ENCODE measurements at regions not wholly inside any gene's neighbourhood (a gene's known extent, or its start where the extent isn't known, plus 50 kb on each side); places are given as distances from the start of the nearest gene placed in this dataset.

GRCh38 chr6:155975506-155975905 is 519.9 kb upstream of the NOX3 start:
- DNase-seq (ENCODE audit: low read depth in 1 of 2, low spot score in 1 of 2) (no peak), FAIRE-seq (no peak), ATAC-seq (no peak)
- WGBS (ENCODE audit: missing lambda C conversion rate), result 74% methylated on average over 8 of the region's 8 CpGs
- ChIA-PET CTCF (interaction anchor here (0.5 to 0.7 kb wide), 2 partner anchors 104 to 645 kb away, joined by 3 read pairs; no protein-coding TSS in a partner anchor), POLR2A (no interaction called here)
- Histone ChIP-seq H3K4me1 (no peaks in the 10 kb centered on the region), H3K27ac (no peak overlapping the region), H3K9me3 (no peaks in the 10 kb centered on the region), H3K4me2 (no peak overlapping the region), H3K4me3 (no peak overlapping the region)
- TF ChIP-seq HMGXB4 (CRISPR knock-in tag; IDR thresholded peaks at IDR 0.05; ENCODE audit: borderline replicate concordance) (no peak), JUNB (IDR thresholded peaks at IDR 0.05) (no peak), NFE2L2 (conservative IDR thresholded peaks at IDR 0.05; ENCODE audit: low read length) (no peak), RAD21 (conservative IDR thresholded peaks at IDR 0.05 in 1 of 2, IDR thresholded peaks at IDR 0.05 in 1 of 2) (no peak), ATOH8 (CRISPR knock-in tag; IDR thresholded peaks at IDR 0.05; ENCODE audit: low read depth) (no peak), ZC3H11A (IDR thresholded peaks at IDR 0.05) (no peak), SMC3 (IDR thresholded peaks at IDR 0.05) (no peak), BCL3 (IDR thresholded peaks at IDR 0.05) (no peak), JUN (IDR thresholded peaks at IDR 0.05) (no peak), HES2 (IDR thresholded peaks at IDR 0.05) (no peak), EHMT2 (IDR thresholded peaks at IDR 0.05; ENCODE audit: low read depth) (no peak), HEYL (CRISPR knock-in tag; IDR thresholded peaks at IDR 0.05) (no peak), MYC (IDR thresholded peaks at IDR 0.05; ENCODE audit: borderline replicate concordance, low read length) (no peak), PBX3 (IDR thresholded peaks at IDR 0.05) (no peak), ESRRA (IDR thresholded peaks at IDR 0.05; ENCODE audit: borderline replicate concordance, low read length) (no peak), POLR2A (IDR thresholded peaks at IDR 0.05; ENCODE audit: low read length) (no peak), TP53 (CRISPR knock-in tag; IDR thresholded peaks at IDR 0.05) (no peak), PHF8 (IDR thresholded peaks at IDR 0.05; ENCODE audit: borderline replicate concordance, low read depth) (no peak), HDAC2 (IDR thresholded peaks at IDR 0.05) (no peak), CBX2 (IDR thresholded peaks at IDR 0.05; ENCODE audit: borderline replicate concordance, low read depth) (no peak)

GRCh38 chr6:155974811-155975323 is 519.2 kb upstream of the NOX3 start:
- DNase-seq (ENCODE audit: low read depth in 1 of 2, low spot score in 1 of 2), result no peak
- Histone ChIP-seq H3K4me1 (no peaks in the 10 kb centered on the region), H3K4me2 (no peak overlapping the region), H3K27ac (no peak overlapping the region), H3K4me3 (no peak overlapping the region), H3K9me3 (no peaks in the 10 kb centered on the region)
- ChIA-PET CTCF (interaction anchor here (0.7 to 1.1 kb wide), 2 partner anchors 62 to 105 kb away, joined by 3 read pairs; no protein-coding TSS in a partner anchor), POLR2A (interaction anchor here (0.6 kb wide), 1 partner anchor 1773 kb away, joined by 4 read pairs; no protein-coding TSS in a partner anchor)
- no peak for FAIRE-seq
- 82% methylated on average over 9 of the region's 9 CpGs for WGBS (ENCODE audit: missing lambda C conversion rate)
- no peak for ATAC-seq
- TF ChIP-seq MYC (IDR thresholded peaks at IDR 0.05; ENCODE audit: borderline replicate concordance, low read length), result no peak
- no peak for TF ChIP-seq CHD2 (IDR thresholded peaks at IDR 0.05; ENCODE audit: low read length, partially characterized antibody)
- TF ChIP-seq POLR2AphosphoS2 (conservative IDR thresholded peaks at IDR 0.05; ENCODE audit: low read length), result no peak
- TF ChIP-seq FOSB (CRISPR knock-in tag; IDR thresholded peaks at IDR 0.05), result no peak
- TF ChIP-seq PBX3 (IDR thresholded peaks at IDR 0.05), result no peak
- TF ChIP-seq EHF (CRISPR knock-in tag; IDR thresholded peaks at IDR 0.05), result no peak
- no peak for TF ChIP-seq ATOH8 (CRISPR knock-in tag; IDR thresholded peaks at IDR 0.05; ENCODE audit: low read depth)
- TF ChIP-seq EHMT2 (IDR thresholded peaks at IDR 0.05; ENCODE audit: low read depth), result no peak
- TF ChIP-seq NR3C1 (IDR thresholded peaks at IDR 0.05), result no peak
- no peak for TF ChIP-seq HOXA7 (CRISPR knock-in tag; IDR thresholded peaks at IDR 0.05)
- TF ChIP-seq NFE2L2 (conservative IDR thresholded peaks at IDR 0.05; ENCODE audit: low read length), result no peak
- no peak for TF ChIP-seq NPAS2 (CRISPR knock-in tag; IDR thresholded peaks at IDR 0.05; ENCODE audit: borderline replicate concordance)
- TF ChIP-seq SMC3 (IDR thresholded peaks at IDR 0.05), result no peak
- no peak for TF ChIP-seq PHF8 (IDR thresholded peaks at IDR 0.05; ENCODE audit: borderline replicate concordance, low read depth)
- TF ChIP-seq CEBPB (IDR thresholded peaks at IDR 0.05), result no peak
- TF ChIP-seq KDM5A (IDR thresholded peaks at IDR 0.05), result no peak
- TF ChIP-seq CHD4 (IDR thresholded peaks at IDR 0.05; ENCODE audit: borderline replicate concordance), result no peak

All from A549 (cell line).